GM23248 (cell line): ENCODE measurements at regions not wholly inside any gene's neighbourhood (a gene's known extent, or its start where the extent isn't known, plus 50 kb on each side); places are given as distances from the start of the nearest gene placed in this dataset.
"Not testable (repeated sequence)": the region's sequence is repeated elsewhere in the genome, so short reads cannot be mapped to it uniquely, and the experiment has no call there.

ENCODE experiments used
- DNase-seq: peaks from one replicate; pipeline ENCODE4 v3.0.0-alpha.2; 2015
- H2AFZ ChIP-seq: fragments of 200-600 bp; sonication (generic); 2 replicates; pipeline ENCODE4 v1.6.1; 2016; ENCODE audit warnings: antibody characterized with exemption
- H3F3A ChIP-seq: fragments of 200-600 bp; sonication (generic); 2 replicates; pipeline ENCODE4 v1.6.1; 2016; ENCODE audit warnings: mild to moderate bottlenecking, antibody characterized with exemption, mixed run types; ENCODE audit not compliant: insufficient read depth
- H3K27ac ChIP-seq: fragments of 200-600 bp; sonication (generic); 2 replicates; pipeline ENCODE4 v1.5.1; 2016; ENCODE audit warnings: mild to moderate bottlenecking
- H3K27me3 ChIP-seq: fragments of 200-600 bp; sonication (generic); replicated peaks from 2 replicates; pipeline ENCODE4 v1.6.1; 2016; ENCODE audit warnings: mild to moderate bottlenecking; ENCODE audit not compliant: insufficient read depth
- H3K36me3 ChIP-seq: fragments of 200-600 bp; sonication (generic); 2 replicates; pipeline ENCODE4 v1.6.1; 2016; ENCODE audit warnings: low read depth, mild to moderate bottlenecking
- H3K4me1 ChIP-seq: fragments of 200-600 bp; sonication (generic); 2 replicates; pipeline ENCODE4 v1.6.1; 2016; ENCODE audit warnings: mild to moderate bottlenecking; ENCODE audit not compliant: insufficient read depth
- H3K4me2 ChIP-seq: fragments of 200-600 bp; sonication (generic); one replicate; pipeline ENCODE4 v1.6.1; 2016; ENCODE audit warnings: mild to moderate bottlenecking; ENCODE audit not compliant: unreplicated experiment
- H3K4me3 ChIP-seq: fragments of 200-600 bp; sonication (generic); 2 replicates; pipeline ENCODE4 v1.5.1; 2016; ENCODE audit warnings: mild to moderate bottlenecking
- H3K79me2 ChIP-seq: fragments of 200-600 bp; sonication (generic); 2 replicates; pipeline ENCODE4 v1.6.1; 2016; ENCODE audit warnings: mild to moderate bottlenecking; ENCODE audit not compliant: insufficient read depth
- H3K9ac ChIP-seq: fragments of 200-600 bp; sonication (generic); 2 replicates; pipeline ENCODE4 v1.6.1; 2016; ENCODE audit warnings: mild to moderate bottlenecking
- H3K9me2 ChIP-seq: fragments of 200-600 bp; sonication (generic); 2 replicates; pipeline ENCODE4 v1.6.1; 2016; ENCODE audit warnings: mixed run types, mild to moderate bottlenecking, moderate library complexity; ENCODE audit not compliant: insufficient read depth
- H3K9me3 ChIP-seq: fragments of 200-600 bp; sonication (generic); one replicate; pipeline ENCODE4 v1.6.1; 2017; ENCODE audit warnings: low read depth
- H4K20me1 ChIP-seq: fragments of 200-600 bp; sonication (generic); 2 replicates; pipeline ENCODE4 v1.6.0; 2016; ENCODE audit not compliant: insufficient read depth
- EZH2 ChIP-seq: fragments of 200-600 bp; sonication (generic); IDR thresholded peaks from 2 replicates; pipeline ENCODE4 v1.6.1; 2018; ENCODE audit warnings: antibody characterized with exemption, mild to moderate bottlenecking; ENCODE audit not compliant: insufficient read depth, poor library complexity, severe bottlenecking
- EZH2phosphoT487 ChIP-seq: fragments of 200-600 bp; sonication (generic); IDR thresholded peaks from 2 replicates; pipeline ENCODE4 v1.6.1; 2018; ENCODE audit warnings: antibody characterized with exemption, moderate library complexity, mild to moderate bottlenecking, low read depth; ENCODE audit not compliant: insufficient read depth
- WGBS, 2 experiments: methylation state at CpG; one replicate each; pipeline ENCODE4 v1.1.6; 2015 to 2017; ENCODE audit warnings: low lambda C conversion rate in 2 of 2, low coverage in 1 of 2; ENCODE audit errors: missing lambda C conversion rate in 2 of 2; 5-methylcytosine and 5-hydroxymethylcytosine counted together
- in situ Hi-C: fragments of 300-500 bp; cut with MboI; formaldehyde crosslinking; loops from 2 replicates; pipeline ENCODE4 v1.15.0; 2020

DNA sequence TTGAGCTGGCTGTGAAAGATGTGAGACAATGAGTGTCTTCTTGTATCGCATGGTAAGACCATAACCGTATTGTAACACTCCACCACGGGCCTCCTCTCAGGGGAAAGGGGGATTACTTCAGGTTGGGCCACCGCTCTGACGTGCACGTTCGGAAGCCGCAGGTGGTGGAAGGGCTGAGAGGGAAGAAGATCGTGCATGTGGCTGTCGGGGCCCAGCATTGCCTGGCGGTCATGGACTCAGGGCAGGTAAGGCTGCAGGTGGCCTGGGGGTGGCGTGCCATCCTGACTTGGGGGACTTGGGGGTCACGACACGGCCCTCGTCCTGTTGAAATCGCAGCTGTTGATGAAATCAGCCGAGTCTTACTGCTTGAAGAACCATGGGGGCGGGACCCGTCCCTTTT is 87.3 kb upstream of the FAN1 start:
- DNase-seq, result no peak
- no peaks in the 10 kb centered on the region for H4K20me1 ChIP-seq
- no peaks in the 10 kb centered on the region for H3K36me3 ChIP-seq
- H2AFZ ChIP-seq, result no peak overlapping the region
- H3K27ac ChIP-seq, result no peak overlapping the region
- no peaks in the 10 kb centered on the region for H3K4me1 ChIP-seq
- H3K9me2 ChIP-seq, result no peaks in the 10 kb centered on the region
- no peaks in the 10 kb centered on the region for H3F3A ChIP-seq
- H3K9me3 ChIP-seq, result no peaks in the 10 kb centered on the region
- H3K79me2 ChIP-seq, result no peaks in the 10 kb centered on the region
- in situ Hi-C loops, result no loop called here
- no peak overlapping the region for H3K9ac ChIP-seq
- no peak for TF ChIP-seq EZH2
- TF ChIP-seq EZH2phosphoT487, result no peak
- H3K27me3 ChIP-seq, result no peaks in the 10 kb centered on the region
- H3K4me2 ChIP-seq, result no peak overlapping the region
- no peak overlapping the region for H3K4me3 ChIP-seq
- 72 to 78% methylated on average over 19 of the region's 19 CpGs for WGBS, 2 experiments

DNA sequence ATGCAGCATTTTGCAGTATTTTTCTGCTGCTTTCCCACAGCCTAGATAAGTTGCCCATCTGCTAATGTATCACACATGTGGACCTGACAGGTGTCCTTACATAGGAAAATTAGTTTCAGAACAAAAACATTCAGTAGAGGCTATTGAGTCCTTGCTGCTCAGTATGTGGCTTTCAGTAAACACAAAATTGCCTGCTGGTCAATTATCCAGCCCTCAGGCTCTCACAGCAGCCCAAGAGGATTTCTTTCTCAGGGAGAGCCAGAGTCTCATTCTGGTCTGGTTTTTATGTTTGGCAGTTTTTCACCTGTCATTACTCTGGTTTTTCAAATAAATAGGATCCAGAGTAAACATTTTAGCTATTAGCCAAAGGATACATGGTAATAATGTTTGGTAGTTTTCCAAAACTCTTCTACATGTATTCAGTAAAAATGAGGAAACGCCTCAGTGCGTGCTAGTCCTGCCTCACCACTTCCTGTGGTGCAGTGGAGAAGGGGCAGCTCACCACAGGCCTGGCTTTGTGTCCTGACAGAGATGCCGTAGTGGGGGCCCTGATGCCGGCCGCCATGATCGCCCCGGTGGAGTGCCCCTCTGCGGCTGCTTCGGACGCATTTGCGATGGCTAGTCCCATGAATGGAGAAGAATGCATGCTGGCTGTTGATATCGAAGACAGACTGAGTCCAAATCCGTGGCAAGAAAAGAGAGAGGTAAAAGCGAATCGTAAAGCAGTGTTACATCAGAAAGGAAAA is 80.5 kb upstream of the FAN1 start:
- H3K9ac ChIP-seq, H3F3A ChIP-seq, H2AFZ ChIP-seq, H3K4me2 ChIP-seq, H3K27ac ChIP-seq, H3K4me1 ChIP-seq, H3K9me3 ChIP-seq, H3K27me3 ChIP-seq, in situ Hi-C loops, H3K9me2 ChIP-seq, H3K36me3 ChIP-seq, H3K4me3 ChIP-seq, H3K79me2 ChIP-seq, H4K20me1 ChIP-seq, DNase-seq: not testable (repeated sequence)
- 77 to 86% methylated on average over 14 to 15 of the region's 15 CpGs for WGBS, 2 experiments

- Histone ChIP-seq H3K79me2 (no peaks in the 10 kb centered on the region), H3K9me2 (no peaks in the 10 kb centered on the region), H3K4me2 (no peak overlapping the region), H3K9ac (no peak overlapping the region), H3F3A (no peaks in the 10 kb centered on the region), H3K27me3 (no peaks in the 10 kb centered on the region), H3K27ac (no peak overlapping the region), H4K20me1 (no peaks in the 10 kb centered on the region), H3K9me3 (no peaks in the 10 kb centered on the region), H2AFZ (no peak overlapping the region), H3K4me3 (no peak overlapping the region), H3K4me1 (no peaks in the 10 kb centered on the region), H3K36me3 (no peaks in the 10 kb centered on the region)
- in situ Hi-C loops, result no loop called here
- DNase-seq, result no peak
- TF ChIP-seq EZH2, result no peak
- no peak for TF ChIP-seq EZH2phosphoT487
- 69% methylated on average over 14 of the region's 14 CpGs for WGBS, 2 experiments
These were observed 79.1 kb upstream of the FAN1 start for GRCh38 chr15:30824518-30825195.

GRCh38 chr15:30827625-30828303 is 76.0 kb upstream of the FAN1 start:
- peak overlapping the region; percentile 70; the same call in 1 of the 2 replicates for H2AFZ ChIP-seq
- H3K79me2 ChIP-seq, result no peaks in the 10 kb centered on the region
- in situ Hi-C loops, result no loop called here
- no peaks in the 10 kb centered on the region for H3K27me3 ChIP-seq
- H3K4me1 ChIP-seq, result no peaks in the 10 kb centered on the region
- WGBS, 2 experiments, result 58 to 63% methylated on average over 10 of the region's 10 CpGs
- peak; percentile 7 for DNase-seq
- H3K36me3 ChIP-seq, result no peaks in the 10 kb centered on the region
- H3K4me2 ChIP-seq, result no peak overlapping the region
- no peaks in the 10 kb centered on the region for H4K20me1 ChIP-seq
- H3K27ac ChIP-seq, result no peak overlapping the region
- no peaks in the 10 kb centered on the region for H3K9me3 ChIP-seq
- TF ChIP-seq EZH2phosphoT487, result no peak
- no peak for TF ChIP-seq EZH2
- no peak overlapping the region for H3K4me3 ChIP-seq
- no peaks in the 10 kb centered on the region for H3F3A ChIP-seq
- H3K9me2 ChIP-seq, result no peaks in the 10 kb centered on the region
- no peak overlapping the region for H3K9ac ChIP-seq

DNA sequence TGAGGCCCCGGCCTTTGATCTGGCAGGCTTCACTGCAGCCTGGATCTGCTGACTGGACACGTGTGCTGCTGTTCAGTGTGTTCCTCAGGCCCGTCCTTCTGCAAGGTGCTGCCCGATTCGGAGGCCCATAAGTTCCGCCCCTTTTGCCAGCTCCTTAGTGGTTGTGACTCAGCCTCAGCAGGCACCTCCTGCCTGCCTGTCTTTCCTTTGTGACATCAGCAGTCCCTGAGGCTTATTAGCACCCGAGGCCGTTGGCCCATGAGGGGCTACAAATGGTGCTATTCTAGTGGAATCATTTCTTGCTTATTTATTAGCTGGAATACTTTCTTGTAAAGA is 75.4 kb upstream of the FAN1 start:
- H2AFZ ChIP-seq, result peak overlapping the region; percentile 70; the same call in 1 of the 2 replicates
- H3K9ac ChIP-seq, H3K4me1 ChIP-seq, H3K27me3 ChIP-seq, H3K9me2 ChIP-seq, H3F3A ChIP-seq, H3K79me2 ChIP-seq, H3K36me3 ChIP-seq, H4K20me1 ChIP-seq, H3K4me3 ChIP-seq, H3K9me3 ChIP-seq, H3K4me2 ChIP-seq, in situ Hi-C loops, H3K27ac ChIP-seq: not testable (repeated sequence)
- WGBS, 2 experiments, result 17 to 20% methylated on average over 7 to 8 of the region's 8 CpGs
- peak; percentile 34 for DNase-seq
